Glutamatergic neuron (in vitro differentiated cells): ENCODE measurements at regions not wholly inside any gene's neighbourhood (a gene's known extent, or its start where the extent isn't known, plus 50 kb on each side); places are given as distances from the start of the nearest gene placed in this dataset.

Experiments used
- DNase-seq: peaks from one replicate; pipeline ENCODE4 v3.0.0; 2022
- H3K27ac Mint-ChIP-seq: one replicate; pipeline ENCODE4 v1.8.0; 2020; ENCODE audit warnings: mild to moderate bottlenecking, mixed read lengths, inconsistent platforms; ENCODE audit not compliant: unreplicated experiment
- H3K27me3 Mint-ChIP-seq: one replicate; pipeline ENCODE4 v1.8.0; 2020; ENCODE audit warnings: mild to moderate bottlenecking, moderate library complexity, mixed read lengths, inconsistent platforms; ENCODE audit not compliant: unreplicated experiment
- H3K36me3 Mint-ChIP-seq: one replicate; pipeline ENCODE4 v1.8.0; 2020; ENCODE audit warnings: mild to moderate bottlenecking, mixed read lengths, inconsistent platforms; ENCODE audit not compliant: unreplicated experiment
- H3K4me1 Mint-ChIP-seq: one replicate; pipeline ENCODE4 v1.8.0; 2020; ENCODE audit warnings: mild to moderate bottlenecking, low read depth, mixed read lengths, inconsistent platforms; ENCODE audit not compliant: unreplicated experiment
- H3K4me3 Mint-ChIP-seq: one replicate; pipeline ENCODE4 v1.8.0; 2020; ENCODE audit warnings: mild to moderate bottlenecking, mixed read lengths, inconsistent platforms; ENCODE audit not compliant: unreplicated experiment
- H3K9me3 Mint-ChIP-seq: one replicate; pipeline ENCODE4 v1.8.0; 2020; ENCODE audit warnings: mild to moderate bottlenecking, moderate library complexity, mixed read lengths, inconsistent platforms; ENCODE audit not compliant: unreplicated experiment
- CTCF ChIP-seq: fragments of 200-600 bp; sonication (generic); IDR thresholded peaks from one replicate; pipeline ENCODE4 v1.5.0; 2021; ENCODE audit not compliant: partially characterized antibody, unreplicated experiment

- Mint-ChIP-seq H3K4me3 (no peak overlapping the region), H3K4me1 (no peaks in the 10 kb centered on the region), H3K27me3 (no peaks in the 10 kb centered on the region), H3K9me3 (peaks cover 2% of the 10 kb centered on the region), H3K36me3 (no peaks in the 10 kb centered on the region), H3K27ac (no peak overlapping the region)
- DNase-seq: no peak
- TF ChIP-seq CTCF: no peak
Measured at GRCh38 chr3:125645616-125646015, 50.3 kb upstream of the OSBPL11 start.

GRCh38 chr3:125646581-125646980, 51.3 kb upstream of the OSBPL11 start:
- no peak for TF ChIP-seq CTCF
- Mint-ChIP-seq H3K27me3 (no peaks in the 10 kb centered on the region), H3K4me3 (no peak overlapping the region), H3K9me3 (peaks cover 4% of the 10 kb centered on the region), H3K36me3 (no peaks in the 10 kb centered on the region), H3K4me1 (peaks cover 6% of the 10 kb centered on the region), H3K27ac (no peak overlapping the region)
- no peak for DNase-seq

GRCh38 chr3:125647318-125648014, 52.2 kb upstream of the OSBPL11 start:
- no peak overlapping the region for H3K27ac Mint-ChIP-seq
- DNase-seq: no peak

GRCh38 chr3:125651244-125651643, 55.9 kb upstream of the OSBPL11 start:
- H3K27ac Mint-ChIP-seq: no peak overlapping the region
- H3K36me3 Mint-ChIP-seq: no peaks in the 10 kb centered on the region
- H3K4me3 Mint-ChIP-seq: no peak overlapping the region
- no peak for TF ChIP-seq CTCF
- no peak for DNase-seq
- H3K4me1 Mint-ChIP-seq: peaks cover 6% of the 10 kb centered on the region
- no peaks in the 10 kb centered on the region for H3K27me3 Mint-ChIP-seq
- H3K9me3 Mint-ChIP-seq: peaks cover 4% of the 10 kb centered on the region

More at GRCh38 chr3:125647318-125648014, 52.2 kb upstream of the OSBPL11 start:
- H3K27me3 Mint-ChIP-seq: no peaks in the 10 kb centered on the region
- peaks cover 4% of the 10 kb centered on the region for H3K9me3 Mint-ChIP-seq
- no peak overlapping the region for H3K4me3 Mint-ChIP-seq
- no peak for TF ChIP-seq CTCF
- H3K36me3 Mint-ChIP-seq: no peaks in the 10 kb centered on the region
- H3K4me1 Mint-ChIP-seq: peaks cover 6% of the 10 kb centered on the region

- Mint-ChIP-seq H3K9me3 (peaks cover 4% of the 10 kb centered on the region), H3K27ac (no peak overlapping the region), H3K36me3 (no peaks in the 10 kb centered on the region), H3K4me3 (no peak overlapping the region), H3K4me1 (peaks cover 6% of the 10 kb centered on the region), H3K27me3 (no peaks in the 10 kb centered on the region)
- no peak for DNase-seq
- TF ChIP-seq CTCF: no peak
Measured at GRCh38 chr3:125652349-125652748, 57.1 kb upstream of the OSBPL11 start.
